ENCODE measurements at regions not wholly inside any gene's neighbourhood (a gene's known extent, or its start where the extent isn't known, plus 50 kb on each side); places are given as distances from the start of the nearest gene placed in this dataset.
"Not testable (repeated sequence)": the region's sequence is repeated elsewhere in the genome, so short reads cannot be mapped to it uniquely, and the experiment has no call there.

- DNase-seq: no peak
Observed at GRCh38 chr10:44167752-44168151, 217.1 kb downstream of the CXCL12 start.

GRCh38 chr10:44166441-44166840 is 218.5 kb downstream of the CXCL12 start:
- no peak for DNase-seq

GRCh38 chr10:44164251-44164956 is 220.5 kb downstream of the CXCL12 start:
- no peak for DNase-seq

- DNase-seq: no peak
Observed at GRCh38 chr10:44161184-44161583, 223.7 kb downstream of the CXCL12 start.

GRCh38 chr10:44157574-44157973 is 227.3 kb downstream of the CXCL12 start:
- no peak for DNase-seq

- DNase-seq: no peak
Observed at GRCh38 chr10:44154956-44155355, 229.9 kb downstream of the CXCL12 start.

DNA sequence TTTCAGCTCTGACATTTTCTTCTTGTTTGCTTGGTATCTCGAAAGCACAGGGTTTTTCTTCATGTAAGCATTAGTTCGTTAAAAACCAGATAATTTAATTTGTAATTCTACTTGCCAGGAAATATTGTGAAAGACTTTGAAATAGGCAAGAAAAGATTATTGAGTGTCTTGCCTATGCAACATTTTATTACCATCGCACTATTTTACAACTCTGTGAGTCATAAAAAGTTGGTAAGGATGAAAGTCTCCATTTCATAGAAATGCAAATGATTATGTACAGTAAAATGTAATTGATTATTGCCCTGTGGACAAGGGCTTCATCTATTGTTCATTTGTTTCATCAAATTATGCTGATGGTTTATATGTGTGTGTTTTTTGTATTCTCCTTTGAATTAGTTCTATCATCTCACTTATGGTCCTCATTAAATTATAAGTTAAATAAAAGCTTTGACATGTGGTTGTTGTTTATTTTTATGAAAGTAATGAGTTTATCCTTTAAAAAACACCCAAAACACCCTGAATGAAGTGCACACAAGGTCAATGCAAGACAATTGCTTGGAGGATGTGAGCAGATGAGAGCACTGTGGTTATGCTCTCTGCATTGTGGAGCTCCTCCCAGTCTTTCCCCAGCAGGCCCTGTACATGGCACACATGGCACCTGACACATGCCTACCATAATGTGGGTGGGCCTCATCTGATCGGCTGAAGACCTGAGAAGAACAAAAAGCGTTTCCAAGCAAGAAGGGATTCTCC is 230.8 kb downstream of the CXCL12 start:
- no peak for DNase-seq

DNA sequence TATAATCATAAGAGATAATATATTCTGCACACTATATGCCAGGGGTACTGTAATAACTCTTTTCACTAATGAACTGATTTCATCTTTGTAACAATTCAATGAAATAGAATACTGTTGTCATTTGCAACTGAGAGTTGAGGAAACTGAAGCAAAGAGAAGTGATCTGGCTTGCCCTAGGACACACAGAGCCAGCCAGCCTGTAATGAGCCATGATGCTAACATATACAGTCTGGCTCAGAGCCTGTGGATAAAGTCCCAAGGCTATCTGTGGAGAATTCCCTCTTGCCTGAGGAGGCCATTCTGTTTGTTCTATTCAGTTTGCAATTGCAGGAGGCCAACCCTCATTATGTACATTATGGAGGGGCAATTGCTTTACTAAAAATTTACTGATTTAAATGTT is 241.3 kb downstream of the CXCL12 start:
- no peak for DNase-seq

DNA sequence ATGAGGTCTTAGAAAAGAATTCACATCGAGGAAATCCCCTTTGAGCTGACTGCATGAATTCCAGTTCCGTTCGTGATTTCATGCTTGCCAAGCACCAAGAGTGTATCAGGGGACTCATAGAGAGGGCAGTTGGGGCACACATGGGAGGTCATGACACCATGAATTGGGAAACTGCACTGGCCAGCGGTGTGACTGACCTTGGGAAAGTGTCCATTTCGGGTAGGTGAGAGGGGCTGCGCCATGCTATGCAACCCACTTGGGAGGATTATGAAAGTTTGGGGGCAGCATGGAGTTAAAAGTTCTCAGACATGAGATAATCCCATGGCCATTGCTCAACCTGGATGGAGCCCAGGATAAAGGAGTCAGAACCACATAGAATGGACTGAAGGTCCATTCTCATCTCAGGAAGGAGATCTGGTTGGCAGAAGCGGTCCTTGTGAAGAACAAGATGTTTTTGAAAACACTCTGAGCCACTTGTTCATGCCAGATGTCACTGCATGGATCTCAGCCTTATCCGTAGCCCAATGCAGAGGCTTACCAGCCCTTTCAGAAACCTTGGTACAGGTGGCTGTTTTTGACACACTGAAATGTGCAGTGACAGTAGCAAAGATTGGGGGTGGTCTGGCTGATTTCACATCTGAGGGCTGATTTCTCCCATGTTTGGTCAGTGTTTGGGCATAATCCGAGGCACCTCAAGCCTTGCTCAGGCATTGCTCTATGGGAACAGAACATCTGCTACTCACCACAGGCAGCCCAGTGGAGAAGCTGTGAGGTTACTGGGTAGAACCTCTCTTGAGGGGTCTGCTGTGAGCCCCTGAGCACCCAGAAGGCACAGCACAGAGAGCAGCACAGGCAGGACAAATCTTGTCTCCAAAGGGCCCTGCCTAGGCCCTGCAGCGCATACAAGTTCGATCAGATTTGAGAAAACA is 252.3 kb downstream of the CXCL12 start:
- no peak for DNase-seq

DNA sequence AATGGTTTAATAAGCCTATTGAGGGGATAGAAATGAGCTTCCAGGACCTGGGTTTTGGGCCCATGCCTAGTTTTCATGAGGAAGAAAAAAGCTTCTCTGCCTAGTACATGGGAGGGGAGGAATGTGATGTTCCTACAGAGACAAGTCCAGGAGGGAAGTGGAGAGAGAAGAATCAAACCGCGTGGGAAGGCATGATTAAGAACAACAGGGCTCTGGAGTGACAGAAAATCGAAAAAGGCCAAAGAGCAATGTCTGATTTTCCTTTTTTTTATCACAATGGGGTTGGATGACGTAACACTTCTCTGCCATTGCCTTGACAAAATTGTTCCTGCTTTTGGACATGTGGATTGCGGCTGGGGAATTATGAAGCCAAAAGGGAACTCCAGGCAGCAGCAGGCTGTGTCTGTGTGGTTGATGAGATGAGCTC is 258.6 kb downstream of the CXCL12 start:
- DNase-seq: no peak

DNA sequence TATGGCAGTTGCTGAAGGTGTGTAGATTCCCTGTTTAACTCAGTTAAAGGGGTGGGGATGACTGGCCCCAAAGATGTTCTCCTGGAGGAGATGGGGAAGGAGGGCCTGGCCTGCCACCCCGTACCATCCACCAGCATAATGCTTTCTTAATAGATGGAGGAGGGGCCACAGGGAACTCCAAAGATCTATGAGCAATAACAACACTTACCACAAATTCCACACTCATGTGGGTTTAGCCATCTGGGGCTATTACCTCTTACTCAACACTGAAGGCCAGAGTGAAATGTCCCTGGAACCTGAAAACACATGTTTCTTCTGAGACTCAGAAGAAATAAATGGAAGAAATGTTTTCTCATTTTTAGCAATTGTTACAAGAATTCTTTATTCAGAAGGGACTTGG is 259.0 kb downstream of the CXCL12 start:
- DNase-seq: no peak

- DNase-seq: no peak
Observed at GRCh38 chr10:44118500-44118899, 266.4 kb downstream of the CXCL12 start.

GRCh38 chr10:44116474-44116873 is 268.4 kb downstream of the CXCL12 start:
- no peak for DNase-seq

DNA sequence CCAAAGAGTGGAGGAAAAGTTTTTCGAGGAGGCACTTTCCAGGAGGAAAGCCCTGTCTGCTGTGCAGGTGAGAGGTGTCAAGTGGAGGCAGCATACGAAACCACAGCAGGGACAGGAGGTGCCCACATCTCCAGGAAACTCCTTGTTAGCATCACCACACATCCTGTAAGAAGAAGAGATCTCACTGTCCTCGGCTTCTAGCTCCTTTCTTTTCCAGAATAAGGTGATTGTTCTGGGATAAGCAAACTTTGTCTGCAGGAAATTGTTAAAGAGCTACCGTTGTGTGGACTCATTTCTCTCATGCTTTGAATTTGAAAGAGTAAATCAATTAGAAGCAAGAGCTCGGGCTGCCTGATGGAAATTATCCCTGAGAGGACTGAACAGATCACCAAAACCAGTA is 269.4 kb downstream of the CXCL12 start:
- no peak for DNase-seq

- DNase-seq: no peak
Observed at GRCh38 chr10:44114441-44114840, 270.5 kb downstream of the CXCL12 start.

GRCh38 chr10:44112280-44112679 is 272.6 kb downstream of the CXCL12 start:
- DNase-seq: not testable (repeated sequence)

DNA sequence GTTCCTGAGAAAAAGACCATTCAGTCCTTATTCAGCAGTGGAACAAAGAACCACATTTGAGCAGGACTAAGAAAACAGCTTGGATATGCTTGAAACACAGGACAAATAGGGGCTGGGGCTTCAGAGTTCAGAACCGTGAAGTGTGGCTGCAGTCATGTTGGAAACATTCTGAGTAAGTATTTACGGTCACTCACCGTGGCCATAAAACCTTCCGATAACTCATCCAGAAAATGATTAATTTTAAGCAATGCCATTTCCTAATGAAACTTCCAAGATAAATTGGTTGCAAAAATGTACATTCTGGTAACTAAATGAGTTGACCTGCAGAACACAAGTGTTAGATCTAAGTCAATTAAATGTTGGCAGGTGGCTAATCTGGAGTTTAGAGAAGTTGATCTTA is 279.2 kb downstream of the CXCL12 start:
- no peak for DNase-seq

DNA sequence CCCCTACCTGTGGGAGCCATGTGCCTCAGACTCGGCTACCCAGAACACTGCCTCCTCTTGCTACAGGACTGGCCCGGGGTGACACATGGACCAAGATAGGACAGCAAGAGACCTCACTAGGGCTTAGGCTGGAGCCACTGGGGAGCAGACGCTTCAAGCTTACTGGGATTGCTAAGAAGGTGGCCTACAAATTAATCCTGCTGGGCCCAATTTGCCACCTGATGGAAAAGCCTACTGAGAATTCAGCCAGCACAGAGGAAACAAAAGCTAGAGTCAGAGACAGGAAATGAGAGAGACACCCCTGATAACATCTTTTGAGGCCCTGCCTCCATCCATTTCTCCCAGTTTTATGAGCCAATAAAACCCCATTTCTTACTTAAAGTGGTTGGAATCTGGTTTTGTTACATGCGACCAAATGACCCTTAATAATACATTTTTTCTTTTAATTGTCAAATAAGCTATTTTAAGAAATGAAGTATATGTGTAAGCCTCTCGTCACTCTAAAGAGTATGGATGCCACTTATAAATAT is 282.1 kb downstream of the CXCL12 start:
- DNase-seq: no peak

GRCh38 chr10:44101082-44101481 is 283.8 kb downstream of the CXCL12 start:
- DNase-seq: no peak

DNA sequence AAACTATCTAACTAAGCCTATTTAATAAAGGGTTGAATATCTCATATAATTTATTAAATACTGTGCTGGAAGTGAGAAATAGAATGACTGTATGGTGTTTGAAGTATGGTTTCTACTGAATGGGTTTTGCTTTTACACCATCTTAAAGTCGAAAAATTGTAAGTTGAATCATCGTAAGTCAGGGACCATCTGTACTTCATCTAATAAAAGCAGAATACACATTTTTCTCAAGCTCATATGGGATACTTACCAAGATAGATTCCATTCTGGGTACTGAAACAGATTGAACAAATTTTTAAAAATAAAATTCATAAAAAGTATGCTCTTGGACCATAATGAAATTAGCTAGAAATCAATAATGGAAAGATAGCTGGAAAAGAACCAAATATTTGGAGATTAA is 285.4 kb downstream of the CXCL12 start:
- DNase-seq: no peak

- not testable (repeated sequence) for DNase-seq
Observed at GRCh38 chr10:44096217-44096616, 288.7 kb downstream of the CXCL12 start.

DNA sequence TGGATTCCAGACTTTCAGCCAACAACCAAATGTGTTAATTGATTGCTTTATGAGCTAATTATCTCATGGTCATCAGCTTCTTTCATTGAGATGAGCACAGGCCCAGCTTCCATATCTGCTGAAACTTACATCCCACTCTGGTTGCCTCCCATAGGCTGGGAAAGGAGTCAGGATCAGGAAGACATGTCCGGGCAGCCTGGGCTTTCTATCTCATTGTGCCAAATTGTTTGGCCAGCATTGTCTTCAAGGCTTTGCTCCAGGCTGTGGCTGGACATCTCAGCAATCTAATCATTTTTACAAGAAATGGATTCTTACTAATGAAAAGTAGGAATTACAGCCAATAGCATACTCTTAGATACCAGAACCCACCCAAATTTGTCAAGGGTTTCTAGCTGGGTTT is 295.2 kb downstream of the CXCL12 start:
- DNase-seq: no peak

- DNase-seq: no peak
Observed at GRCh38 chr10:44087403-44087802, 297.5 kb downstream of the CXCL12 start.
